ENCODE measurements at regions not wholly inside any gene's neighbourhood (a gene's known extent, or its start where the extent isn't known, plus 50 kb on each side); places are given as distances from the start of the nearest gene placed in this dataset.

GRCh38 chr4:137226221-137226620, 306.1 kb downstream of the PCDH18 start:
- no peak for TF ChIP-seq CTCF (IDR thresholded peaks at IDR 0.05)

GRCh38 chr4:137213372-137214173, 318.7 kb downstream of the PCDH18 start:
- no peak for TF ChIP-seq CTCF (IDR thresholded peaks at IDR 0.05)

GRCh38 chr4:137212601-137213000, 319.7 kb downstream of the PCDH18 start:
- no peak for TF ChIP-seq CTCF (IDR thresholded peaks at IDR 0.05)

- TF ChIP-seq CTCF (IDR thresholded peaks at IDR 0.05): no peak
Observed at GRCh38 chr4:137209240-137209639, 323.1 kb downstream of the PCDH18 start.

- TF ChIP-seq CTCF (IDR thresholded peaks at IDR 0.05): no peak
Observed at GRCh38 chr4:137206781-137207180, 325.5 kb downstream of the PCDH18 start.

GRCh38 chr4:137203601-137204000, 328.7 kb downstream of the PCDH18 start:
- no peak for TF ChIP-seq CTCF (IDR thresholded peaks at IDR 0.05)

GRCh38 chr4:137200322-137200721, 332.0 kb downstream of the PCDH18 start:
- TF ChIP-seq CTCF (IDR thresholded peaks at IDR 0.05): no peak

GRCh38 chr4:137198791-137199190, 333.5 kb downstream of the PCDH18 start:
- TF ChIP-seq CTCF (IDR thresholded peaks at IDR 0.05): no peak

Data from LNCAP (cell line).